ENCODE measurements at regions not wholly inside any gene's neighbourhood (a gene's known extent, or its start where the extent isn't known, plus 50 kb on each side); places are given as distances from the start of the nearest gene placed in this dataset.
A peak's percentile ranks its signal among the peaks of the same experiment; 100 is the strongest.

GRCh38 chr2:777051-777450 lies 99.8 kb upstream of the TMEM18 start:
- Mint-ChIP-seq H3K4me1 (ENCODE audit: low read depth) (no peaks in the 10 kb centered on the region), H3K27ac (no peak overlapping the region), H3K27me3 (ENCODE audit: low read depth) (peaks cover 4% of the 10 kb centered on the region), H3K36me3 (ENCODE audit: insufficient read depth in 2 of 2) (no peaks in the 10 kb centered on the region), H3K4me3 (no peak overlapping the region), H3K9me3 (no peaks in the 10 kb centered on the region)
- ATAC-seq (replicated peaks in 1 of 2) (no peak), DNase-seq (no peak)

DNA sequence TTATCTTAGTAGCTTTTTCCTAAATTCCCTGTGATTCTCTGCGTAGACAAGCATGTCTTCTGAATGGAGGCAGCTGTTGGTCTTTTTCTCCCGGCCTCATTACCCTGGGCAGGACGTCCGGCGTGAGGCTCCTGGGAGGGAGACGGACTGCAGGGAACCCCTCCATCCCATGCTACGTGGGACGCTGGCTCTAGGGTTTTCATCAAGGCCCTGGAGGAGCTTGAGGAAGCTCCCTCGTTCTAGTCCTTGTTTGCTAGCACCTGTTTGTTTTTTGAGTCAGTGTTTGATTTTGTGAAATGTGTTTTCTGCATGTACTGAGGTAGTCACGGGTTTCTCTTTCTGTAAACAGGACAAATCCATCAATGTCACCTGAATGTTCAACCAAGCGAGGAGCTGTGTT lies 99.3 kb upstream of the TMEM18 start:
- DNase-seq (no peak), ATAC-seq (replicated peaks in 1 of 2) (no peak)
- Mint-ChIP-seq H3K27ac (no peak overlapping the region), H3K4me3 (no peak overlapping the region), H3K27me3 (ENCODE audit: low read depth) (no peaks in the 10 kb centered on the region), H3K36me3 (ENCODE audit: insufficient read depth in 2 of 2) (no peaks in the 10 kb centered on the region), H3K9me3 (no peaks in the 10 kb centered on the region), H3K4me1 (ENCODE audit: low read depth) (no peaks in the 10 kb centered on the region)

GRCh38 chr2:776038-776437 lies 98.8 kb upstream of the TMEM18 start:
- no peak overlapping the region for H3K27ac Mint-ChIP-seq
- H3K9me3 Mint-ChIP-seq = no peaks in the 10 kb centered on the region
- no peak overlapping the region for H3K4me3 Mint-ChIP-seq
- ATAC-seq (replicated peaks in 1 of 2) = no peak
- no peaks in the 10 kb centered on the region for H3K36me3 Mint-ChIP-seq (ENCODE audit: insufficient read depth in 2 of 2)
- H3K27me3 Mint-ChIP-seq (ENCODE audit: low read depth) = no peaks in the 10 kb centered on the region
- no peak for DNase-seq
- H3K4me1 Mint-ChIP-seq (ENCODE audit: low read depth) = no peaks in the 10 kb centered on the region

DNA sequence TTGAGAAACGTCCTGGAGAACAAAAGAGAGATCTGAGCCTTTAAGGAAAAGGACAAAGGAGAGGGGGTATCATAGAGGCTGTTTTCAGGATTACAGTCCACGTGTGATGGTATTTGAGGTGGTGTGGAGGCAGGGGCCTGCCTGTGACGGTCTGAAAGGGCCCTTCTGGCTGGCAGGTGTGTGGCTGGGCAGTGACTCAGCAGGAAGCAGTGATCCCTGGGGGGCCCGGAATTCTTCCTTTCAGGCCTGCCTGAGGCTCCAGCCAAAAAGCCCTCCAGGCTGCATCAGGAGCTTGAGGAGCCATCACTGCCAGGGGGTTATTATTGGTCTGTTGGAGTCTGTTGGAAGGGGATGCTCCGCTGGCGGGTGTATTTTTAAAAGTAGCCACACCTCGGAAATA lies 97.2 kb upstream of the TMEM18 start:
- peaks cover 1% of the 10 kb centered on the region in 2 donors for H3K36me3 Mint-ChIP-seq (ENCODE audit: insufficient read depth in 2 of 2)
- peaks cover 12% of the 10 kb centered on the region for H3K4me1 Mint-ChIP-seq (ENCODE audit: low read depth)
- DNase-seq (no peak), ATAC-seq (replicated peaks in 1 of 2) (no peak)
- peaks cover 0 to 2% of the 10 kb centered on the region in 2 donors for H3K9me3 Mint-ChIP-seq
- no peaks in the 10 kb centered on the region for H3K27me3 Mint-ChIP-seq (ENCODE audit: low read depth)
- no peak overlapping the region for H3K27ac Mint-ChIP-seq
- H3K4me3 Mint-ChIP-seq = no peak overlapping the region

GRCh38 chr2:773256-774160 lies 96.3 kb upstream of the TMEM18 start:
- H3K4me3 Mint-ChIP-seq = no peak overlapping the region

DNA sequence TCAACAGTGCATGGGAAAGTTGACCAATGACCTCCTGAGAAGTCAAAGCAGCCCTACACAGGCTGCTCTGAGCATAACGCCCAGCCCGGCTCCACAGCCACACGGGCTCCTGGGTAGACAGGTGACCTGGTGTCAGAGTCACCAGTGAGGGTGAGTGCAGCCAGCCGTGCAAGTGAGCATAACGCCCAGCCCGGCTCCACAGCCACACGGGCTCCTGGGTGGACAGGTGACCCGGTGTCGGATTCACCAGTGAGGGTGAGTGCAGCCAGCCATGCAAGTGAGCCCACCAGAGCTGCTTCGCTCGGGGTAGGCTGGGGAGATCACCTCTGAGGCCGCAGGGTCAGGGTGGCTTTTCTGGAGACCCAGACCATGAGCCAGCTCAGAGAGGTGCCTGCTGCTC lies 94.3 kb upstream of the TMEM18 start:
- ATAC-seq (replicated peaks in 1 of 2) = no peak
- Mint-ChIP-seq H3K27ac (no peak overlapping the region), H3K36me3 (ENCODE audit: insufficient read depth in 2 of 2) (peaks cover 6 to 10% of the 10 kb centered on the region in 2 donors), H3K4me1 (ENCODE audit: low read depth) (peaks cover 25% of the 10 kb centered on the region), H3K27me3 (ENCODE audit: low read depth) (no peaks in the 10 kb centered on the region), H3K4me3 (no peak overlapping the region), H3K9me3 (peaks cover 4 to 5% of the 10 kb centered on the region in 2 donors)
- no peak for DNase-seq

More at GRCh38 chr2:773256-774160, 96.3 kb upstream of the TMEM18 start:
- no peaks in the 10 kb centered on the region for H3K27me3 Mint-ChIP-seq (ENCODE audit: low read depth)
- no peak overlapping the region for H3K27ac Mint-ChIP-seq
- peaks cover 4 to 7% of the 10 kb centered on the region in 2 donors for H3K36me3 Mint-ChIP-seq (ENCODE audit: insufficient read depth in 2 of 2)
- DNase-seq (no peak), ATAC-seq (replicated peaks in 1 of 2) (no peak)
- H3K4me1 Mint-ChIP-seq (ENCODE audit: low read depth) = peaks cover 13% of the 10 kb centered on the region
- H3K9me3 Mint-ChIP-seq = peaks cover 3 to 4% of the 10 kb centered on the region in 2 donors

- ATAC-seq (replicated peaks in 1 of 2) (no peak), DNase-seq (no peak)
- H3K27me3 Mint-ChIP-seq (ENCODE audit: low read depth) = no peaks in the 10 kb centered on the region
Observed at GRCh38 chr2:770776-771175, 93.6 kb upstream of the TMEM18 start.

DNA sequence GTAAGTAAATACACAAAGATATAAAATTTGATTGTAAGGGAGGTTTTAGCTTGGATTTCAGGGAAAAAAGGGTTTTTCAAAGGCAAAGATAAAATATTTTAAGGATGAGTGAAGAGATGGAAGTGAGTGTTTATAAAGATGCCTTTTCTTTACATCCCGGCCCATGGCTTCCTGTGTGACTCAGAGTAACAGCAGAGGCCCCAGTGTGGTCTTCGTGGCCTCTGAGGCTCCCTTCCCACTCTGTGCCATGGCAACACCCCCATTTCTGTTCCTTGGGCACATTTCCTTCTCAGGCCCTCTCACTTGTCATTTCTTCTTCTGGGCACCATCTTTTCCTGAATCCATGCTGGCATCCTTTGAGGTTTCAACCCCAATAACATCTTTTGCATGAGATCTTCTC lies 92.6 kb upstream of the TMEM18 start:
- ATAC-seq (replicated peaks in 1 of 2) = peak; percentile 48 to 68
- H3K4me3 Mint-ChIP-seq = peak overlapping the region in 1 of 2 donors; percentile 24
- H3K27ac Mint-ChIP-seq = no peak overlapping the region
- peaks cover 34% of the 10 kb centered on the region for H3K4me1 Mint-ChIP-seq (ENCODE audit: low read depth)
- peaks cover 6 to 10% of the 10 kb centered on the region in 2 donors for H3K36me3 Mint-ChIP-seq (ENCODE audit: insufficient read depth in 2 of 2)
- peaks cover 4 to 5% of the 10 kb centered on the region in 2 donors for H3K9me3 Mint-ChIP-seq
- H3K27me3 Mint-ChIP-seq (ENCODE audit: low read depth) = no peaks in the 10 kb centered on the region
- DNase-seq = peak in 1 of 2 donors; percentile 24

More at GRCh38 chr2:770776-771175, 93.6 kb upstream of the TMEM18 start:
- H3K36me3 Mint-ChIP-seq (ENCODE audit: insufficient read depth in 2 of 2) = peaks cover 6 to 10% of the 10 kb centered on the region in 2 donors
- H3K4me3 Mint-ChIP-seq = no peak overlapping the region
- H3K27ac Mint-ChIP-seq = no peak overlapping the region
- peaks cover 4 to 5% of the 10 kb centered on the region in 2 donors for H3K9me3 Mint-ChIP-seq
- H3K4me1 Mint-ChIP-seq (ENCODE audit: low read depth) = peaks cover 33% of the 10 kb centered on the region

DNA sequence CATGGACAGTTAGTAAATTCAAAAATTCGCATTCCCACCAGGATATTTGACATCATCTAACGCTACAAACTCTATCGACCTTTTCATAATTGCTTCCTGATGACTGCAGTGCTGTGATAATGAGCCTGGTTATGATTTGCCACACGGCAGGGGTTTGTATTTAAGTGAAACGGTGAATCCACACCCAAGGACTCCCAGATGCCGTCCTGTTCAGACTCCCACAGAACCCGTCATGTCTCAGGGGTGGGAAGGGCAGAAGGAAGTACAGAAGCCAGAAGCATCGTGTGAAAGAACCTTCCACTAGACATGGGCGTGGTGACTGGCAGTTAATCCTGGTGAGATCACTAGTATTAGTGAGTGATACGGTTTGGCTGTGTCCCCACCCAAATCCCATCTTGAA lies 91.2 kb upstream of the TMEM18 start:
- DNase-seq (no peak), ATAC-seq (replicated peaks in 1 of 2) (no peak)
- H3K27ac Mint-ChIP-seq = no peak overlapping the region
- peaks cover 6 to 10% of the 10 kb centered on the region in 2 donors for H3K36me3 Mint-ChIP-seq (ENCODE audit: insufficient read depth in 2 of 2)
- H3K4me1 Mint-ChIP-seq (ENCODE audit: low read depth) = peaks cover 35% of the 10 kb centered on the region
- peaks cover 4 to 5% of the 10 kb centered on the region in 2 donors for H3K9me3 Mint-ChIP-seq
- H3K4me3 Mint-ChIP-seq = no peak overlapping the region
- no peaks in the 10 kb centered on the region for H3K27me3 Mint-ChIP-seq (ENCODE audit: low read depth)

- DNase-seq (no peak), ATAC-seq (replicated peaks in 1 of 2) (no peak)
- H3K27ac Mint-ChIP-seq = no peak overlapping the region
- no peak overlapping the region for H3K4me3 Mint-ChIP-seq
- H3K9me3 Mint-ChIP-seq = peaks cover 4 to 5% of the 10 kb centered on the region in 2 donors
- no peaks in the 10 kb centered on the region for H3K27me3 Mint-ChIP-seq (ENCODE audit: low read depth)
- peaks cover 39% of the 10 kb centered on the region for H3K4me1 Mint-ChIP-seq (ENCODE audit: low read depth)
- peaks cover 6 to 10% of the 10 kb centered on the region in 2 donors for H3K36me3 Mint-ChIP-seq (ENCODE audit: insufficient read depth in 2 of 2)
Observed at GRCh38 chr2:767944-768343, 90.7 kb upstream of the TMEM18 start.

DNA sequence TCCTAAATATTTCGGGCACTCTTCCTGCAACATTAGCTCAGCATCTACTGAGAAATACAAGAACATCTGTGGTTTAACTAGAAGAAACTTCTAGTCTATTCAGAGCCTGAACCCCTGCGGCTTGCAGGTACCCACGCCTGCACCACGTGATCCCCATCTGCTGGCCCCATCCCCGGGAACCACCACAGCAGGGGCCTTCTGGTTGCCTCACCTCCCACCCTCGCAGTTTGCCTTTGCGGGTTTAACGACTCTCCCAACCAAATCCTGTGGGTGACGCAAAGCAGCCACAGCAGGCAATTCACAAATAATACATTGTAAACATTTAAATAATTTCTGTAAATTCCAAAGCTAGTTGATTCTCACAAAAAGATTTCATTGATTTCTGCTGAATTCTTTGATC lies 90.2 kb upstream of the TMEM18 start:
- Mint-ChIP-seq H3K36me3 (ENCODE audit: insufficient read depth in 2 of 2) (peaks cover 6 to 10% of the 10 kb centered on the region in 2 donors), H3K27me3 (ENCODE audit: low read depth) (no peaks in the 10 kb centered on the region), H3K4me3 (no peak overlapping the region), H3K4me1 (ENCODE audit: low read depth) (peaks cover 39% of the 10 kb centered on the region), H3K9me3 (peaks cover 4 to 5% of the 10 kb centered on the region in 2 donors), H3K27ac (no peak overlapping the region)
- DNase-seq (peak; percentile 28 to 60), ATAC-seq (replicated peaks in 1 of 2) (peak; percentile 62 to 77)

DNA sequence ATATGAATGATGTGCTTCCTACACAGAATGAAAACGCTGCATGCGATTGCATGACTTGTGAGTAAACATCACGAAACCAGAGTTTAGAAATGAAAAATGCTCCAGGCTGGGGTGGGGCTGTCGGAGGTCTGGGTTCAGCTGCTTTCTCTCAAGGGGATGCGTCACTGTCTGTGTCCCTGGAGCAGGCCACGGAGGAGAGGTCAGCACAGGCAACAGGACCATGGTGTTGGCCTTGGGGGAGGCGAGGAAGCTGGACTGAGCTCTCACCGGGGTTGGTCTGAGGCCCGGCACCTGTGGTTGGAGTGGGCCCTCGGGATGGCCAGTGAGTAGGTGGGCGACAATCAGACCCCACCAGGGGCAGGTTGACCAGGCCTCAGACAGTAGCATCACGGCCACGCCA lies 89.0 kb upstream of the TMEM18 start:
- no peak for DNase-seq
- H3K4me1 Mint-ChIP-seq (ENCODE audit: low read depth) = peaks cover 39% of the 10 kb centered on the region
- no peaks in the 10 kb centered on the region for H3K27me3 Mint-ChIP-seq (ENCODE audit: low read depth)
- H3K4me3 Mint-ChIP-seq = peak overlapping the region; percentile 18 to 50
- H3K36me3 Mint-ChIP-seq (ENCODE audit: insufficient read depth in 2 of 2) = peaks cover 6 to 10% of the 10 kb centered on the region in 2 donors
- H3K27ac Mint-ChIP-seq = no peak overlapping the region
- ATAC-seq (replicated peaks in 1 of 2) = peak; percentile 11 to 36
- peaks cover 4 to 5% of the 10 kb centered on the region in 2 donors for H3K9me3 Mint-ChIP-seq

DNA sequence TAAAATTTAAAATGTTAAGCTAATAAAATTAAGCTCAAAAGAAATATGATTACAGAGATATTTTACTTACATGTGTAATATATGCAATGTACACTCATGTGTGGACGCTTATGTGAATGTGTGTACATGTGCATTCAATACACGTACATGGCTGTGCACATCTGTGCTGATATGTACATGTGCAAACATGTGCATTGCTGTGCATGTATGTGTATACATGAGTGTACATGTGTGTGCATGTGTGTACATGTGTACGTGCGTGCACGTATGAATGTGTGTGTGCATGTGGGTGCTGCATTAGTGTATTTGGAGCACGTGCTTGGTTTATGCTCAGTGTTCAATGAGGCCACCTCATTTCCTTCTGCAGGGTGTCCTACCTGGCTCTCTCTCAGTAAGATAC lies 88.2 kb upstream of the TMEM18 start:
- DNase-seq (no peak), ATAC-seq (replicated peaks in 1 of 2) (no peak)
- H3K36me3 Mint-ChIP-seq (ENCODE audit: insufficient read depth in 2 of 2) = peaks cover 6 to 10% of the 10 kb centered on the region in 2 donors
- no peak overlapping the region for H3K27ac Mint-ChIP-seq
- no peak overlapping the region for H3K4me3 Mint-ChIP-seq
- peaks cover 2% of the 10 kb centered on the region for H3K27me3 Mint-ChIP-seq (ENCODE audit: low read depth)
- H3K4me1 Mint-ChIP-seq (ENCODE audit: low read depth) = peaks cover 37% of the 10 kb centered on the region
- H3K9me3 Mint-ChIP-seq = peaks cover 4 to 5% of the 10 kb centered on the region in 2 donors

Data from activated T-cell treated with anti-CD3 and anti-CD28 coated beads, Interleukin-2, amount 50 U/mL, for 72 hours (primary cell).